ENCODE measurements at regions not wholly inside any gene's neighbourhood (a gene's known extent, or its start where the extent isn't known, plus 50 kb on each side); places are given as distances from the start of the nearest gene placed in this dataset.

GRCh38 chr6:72505446-72505845 lies 116.4 kb upstream of the KCNQ5 start:
- no peak for FAIRE-seq
- no TSS peak for BruUV-seq (replicated peaks)
- Histone ChIP-seq H3K27me3 (replicated peaks in 1 of 2; ENCODE audit: control insufficient read depth in 2 of 2, insufficient read depth in 2 of 2, low read length in 1 of 2) (no peaks in the 10 kb centered on the region; a peak in 1 of 4 replicates), H3K9me3 (replicated peaks; ENCODE audit: control insufficient read depth, insufficient read depth, low read length) (no peaks in the 10 kb centered on the region; the same call in 2 of the 3 replicates), H3K36me3 (ENCODE audit: control insufficient read depth in 2 of 2, insufficient read depth in 2 of 2, low read length in 1 of 2) (no peaks in the 10 kb centered on the region), H3K9ac (ENCODE audit: control insufficient read depth, insufficient read depth, low read length) (no peak overlapping the region), H3K4me1 (ENCODE audit: control insufficient read depth, insufficient read depth, low read length) (no peaks in the 10 kb centered on the region), H3K4me3 (no peak overlapping the region), H3K27ac (ENCODE audit: control insufficient read depth, insufficient read depth) (no peak overlapping the region), H4K20me1 (ENCODE audit: control insufficient read depth, insufficient read depth) (no peaks in the 10 kb centered on the region), H3K4me2 (ENCODE audit: control insufficient read depth, insufficient read depth) (no peak overlapping the region), H3K79me2 (ENCODE audit: control insufficient read depth, insufficient read depth, low read length) (no peaks in the 10 kb centered on the region), H2AFZ (ENCODE audit: control insufficient read depth, low read depth, low read length) (no peak overlapping the region)
- TF ChIP-seq MTA3 (IDR thresholded peaks at IDR 0.05; ENCODE audit: borderline replicate concordance, low read length) (no peak), RAD51 (IDR thresholded peaks at IDR 0.05) (no peak), EGR1 (IDR thresholded peaks at IDR 0.05; ENCODE audit: borderline replicate concordance in 1 of 2, low read depth in 2 of 2, low read length in 2 of 2) (no peak), USF2 (IDR thresholded peaks at IDR 0.05; ENCODE audit: borderline replicate concordance, low read depth, low read length) (no peak), IRF3 (IDR thresholded peaks at IDR 0.05) (no peak), SMAD1 (IDR thresholded peaks at IDR 0.05; ENCODE audit: low read depth, partially characterized antibody) (no peak), RBBP5 (conservative IDR thresholded peaks at IDR 0.05) (no peak), HDAC2 (IDR thresholded peaks at IDR 0.05) (no peak), BACH1 (IDR thresholded peaks at IDR 0.05; ENCODE audit: borderline replicate concordance) (no peak), ZNF207 (IDR thresholded peaks at IDR 0.05; ENCODE audit: borderline replicate concordance) (no peak)
- SMC1A ChIA-PET (ENCODE audit: uncharacterized antibody, unreplicated experiment): no interaction called here
- DNase-seq (ENCODE audit: low read depth, low spot score): no peak
- POLR2A ChIA-PET: no interaction called here
- 0% methylated on average over 2 of the region's 2 CpGs for WGBS (ENCODE audit: insufficient coverage, insufficient replicate concordance, low lambda C conversion rate, missing lambda C conversion rate)
- ATAC-seq: no peak
- CTCF ChIA-PET: no interaction called here
- intact Hi-C loops (cut with micrococcal nuclease; ENCODE audit: unreplicated experiment): no loop called here
- in situ Hi-C loops (cut with MboI): no loop called here
- RAD21 ChIA-PET (ENCODE audit: unreplicated experiment): no interaction called here
